NCI-H226 (cell line): ENCODE measurements at regions not wholly inside any gene's neighbourhood (a gene's known extent, or its start where the extent isn't known, plus 50 kb on each side); places are given as distances from the start of the nearest gene placed in this dataset.

Source experiments
- DNase-seq: peaks from one replicate; pipeline ENCODE4 v3.0.0-alpha.2; 2015

DNA sequence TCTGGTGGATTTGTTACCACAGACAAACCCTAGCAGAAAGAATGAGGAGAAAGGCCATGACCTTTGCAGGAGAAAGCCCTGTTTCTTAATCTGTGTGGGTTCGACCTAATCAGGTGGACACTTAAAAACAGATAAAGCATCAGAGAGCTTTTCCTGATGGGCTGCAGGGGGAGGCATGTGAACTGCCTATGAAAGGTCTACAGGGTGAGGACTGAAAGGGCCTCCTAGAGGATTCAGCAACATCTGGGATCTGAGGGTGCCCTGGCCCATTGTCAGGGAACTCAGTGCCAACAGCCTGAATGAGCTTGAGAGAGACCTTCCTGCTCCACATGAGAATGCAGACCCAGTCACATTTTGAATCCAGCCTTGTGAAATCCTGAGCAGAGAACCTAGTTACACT lies 178.8 kb upstream of the DDHD1 start:
- DNase-seq, result no peak

DNA sequence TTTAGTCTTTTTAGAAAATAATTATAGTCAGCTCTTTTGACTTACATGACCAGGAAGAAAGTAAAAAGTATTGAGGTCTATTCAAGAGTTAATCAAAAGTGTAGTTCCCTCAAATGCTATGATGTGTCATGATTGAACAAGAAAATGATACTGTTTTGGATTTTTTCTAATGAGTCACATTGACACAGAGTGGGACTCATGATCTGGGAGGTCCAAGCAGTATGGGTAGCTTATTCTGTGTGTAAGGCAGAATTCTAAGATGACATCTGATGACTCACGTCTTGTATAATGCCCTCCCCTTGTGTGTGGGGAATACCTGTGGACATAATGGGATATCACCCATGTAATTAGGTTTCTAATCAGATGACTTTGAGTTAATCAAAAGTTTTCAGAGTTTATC lies 178.1 kb upstream of the DDHD1 start:
- peak; percentile 64 for DNase-seq

DNA sequence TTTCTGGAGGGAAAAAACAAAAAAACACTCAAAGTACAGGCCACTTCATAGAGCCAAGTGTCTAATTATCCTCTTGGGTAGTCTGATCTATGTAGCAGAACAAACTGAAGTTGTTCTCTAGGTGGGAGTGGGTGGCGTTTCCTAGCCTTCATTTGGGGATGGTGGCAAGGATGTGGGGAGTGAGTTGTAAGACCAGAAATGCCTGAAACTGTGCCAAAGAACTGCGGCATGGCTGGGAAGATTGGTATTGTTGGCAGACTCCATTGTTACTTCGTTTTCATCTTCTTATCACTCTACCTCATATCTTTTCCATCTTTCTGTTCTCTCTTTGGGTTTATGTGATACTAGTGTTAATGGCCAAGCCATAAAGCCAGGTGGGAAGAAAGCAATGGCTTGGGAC lies 177.3 kb upstream of the DDHD1 start:
- peak; percentile 12 for DNase-seq

DNA sequence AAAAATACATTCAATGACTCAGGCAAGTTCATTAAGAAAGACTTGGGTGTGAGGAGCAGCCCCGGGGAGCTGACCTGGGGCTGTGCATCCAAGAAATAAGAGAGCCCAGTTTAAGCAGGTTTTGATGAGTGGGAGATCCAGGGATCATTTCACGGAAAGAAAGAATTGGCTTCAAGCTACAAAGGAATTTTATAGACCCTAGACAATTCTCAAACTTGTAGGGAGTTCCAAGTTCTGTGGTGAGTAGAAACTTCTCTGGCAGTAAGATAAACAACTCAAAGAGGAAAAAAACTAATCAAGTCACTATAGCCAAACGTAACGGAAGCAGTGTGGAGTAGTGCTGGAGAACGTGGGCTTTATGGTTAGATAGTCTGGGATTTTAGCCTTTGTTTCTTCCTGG lies 175.7 kb upstream of the DDHD1 start:
- no peak for DNase-seq

DNA sequence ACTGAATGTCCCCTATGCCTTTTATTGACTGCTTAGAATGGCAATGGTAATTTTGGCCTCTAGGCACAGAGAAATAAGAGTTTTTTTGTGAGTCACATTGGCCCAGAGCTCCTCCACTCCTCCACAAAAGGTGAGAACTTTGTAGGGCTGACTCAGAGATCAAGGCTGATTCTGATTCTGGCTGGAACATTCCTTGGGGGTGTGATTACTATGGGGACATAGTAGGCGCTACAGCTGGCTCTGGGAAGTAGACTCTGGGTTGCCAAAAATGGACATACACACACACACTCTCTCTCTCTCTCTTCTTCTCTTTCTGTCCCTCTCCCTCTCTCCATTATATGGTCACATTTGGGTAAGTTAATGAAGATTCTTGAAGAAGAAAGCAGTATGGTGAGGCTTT lies 174.6 kb upstream of the DDHD1 start:
- peak; percentile 59 for DNase-seq

DNA sequence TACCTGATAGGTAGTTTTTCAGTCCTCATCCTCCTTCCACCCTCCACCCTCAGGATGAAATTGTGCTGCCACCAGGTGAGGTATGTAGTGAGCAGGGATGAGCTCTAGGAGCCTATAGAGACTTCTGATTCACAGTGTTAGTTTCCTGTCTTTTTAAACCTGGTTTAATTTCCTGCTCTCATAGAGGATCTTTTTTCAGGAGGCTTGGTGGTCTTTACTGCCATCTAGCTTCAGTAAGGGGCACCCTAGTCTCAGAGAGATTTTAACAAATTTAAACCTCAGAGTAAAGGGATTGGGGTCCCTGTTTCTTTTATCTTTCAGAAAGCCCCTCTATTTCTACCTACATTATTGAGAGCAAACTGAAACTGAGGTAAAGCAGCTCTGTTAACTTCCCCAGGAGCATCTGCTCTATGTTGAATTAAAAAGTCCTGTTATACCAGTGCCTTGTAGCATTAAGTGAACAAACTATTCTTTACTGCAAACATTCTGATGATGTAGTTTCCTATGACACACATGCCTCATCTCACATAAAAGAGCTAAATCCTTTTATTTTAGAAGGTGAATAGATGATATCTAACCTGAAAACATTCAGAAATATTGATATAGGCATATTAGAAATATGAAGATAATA lies 172.2 kb upstream of the DDHD1 start:
- no peak for DNase-seq

DNA sequence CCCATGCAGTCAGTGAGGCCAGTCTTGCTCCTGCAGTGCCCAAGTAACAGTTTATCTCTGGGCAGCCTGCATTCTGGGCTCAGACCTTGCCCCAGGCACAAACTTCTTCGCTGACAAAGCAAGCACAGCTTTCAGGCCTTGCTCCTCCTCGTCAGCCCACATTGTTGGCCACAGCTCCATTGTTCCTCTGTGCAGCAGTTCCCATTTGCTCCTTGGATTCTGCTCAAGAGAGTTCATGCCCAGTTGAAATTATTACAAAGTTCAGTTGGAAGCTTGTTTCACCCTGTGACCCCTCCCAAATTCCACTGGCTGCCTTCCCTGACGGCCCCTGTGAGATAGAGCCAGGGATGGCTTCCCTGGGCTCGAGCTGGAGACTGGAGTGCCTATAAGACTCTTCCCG lies 163.4 kb upstream of the DDHD1 start:
- DNase-seq, result no peak

DNA sequence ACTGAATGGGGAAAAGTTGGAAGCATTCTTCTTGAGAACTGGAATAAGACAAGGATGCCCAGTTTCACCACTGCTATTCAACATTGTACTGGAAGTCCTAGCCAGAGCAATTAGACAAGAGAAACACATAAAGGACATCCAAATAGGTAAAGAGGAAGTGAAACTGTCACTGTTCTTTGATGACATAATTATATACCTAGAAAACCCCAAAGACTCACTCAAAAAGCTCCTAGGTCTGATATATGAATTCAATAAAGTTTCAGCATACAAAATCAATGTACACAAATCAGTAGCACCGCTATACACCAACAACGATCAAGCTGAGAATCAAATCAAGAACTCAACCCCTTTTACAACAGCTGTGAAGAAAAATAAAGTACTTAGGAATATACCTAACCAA lies 157.3 kb upstream of the DDHD1 start:
- no peak for DNase-seq

DNA sequence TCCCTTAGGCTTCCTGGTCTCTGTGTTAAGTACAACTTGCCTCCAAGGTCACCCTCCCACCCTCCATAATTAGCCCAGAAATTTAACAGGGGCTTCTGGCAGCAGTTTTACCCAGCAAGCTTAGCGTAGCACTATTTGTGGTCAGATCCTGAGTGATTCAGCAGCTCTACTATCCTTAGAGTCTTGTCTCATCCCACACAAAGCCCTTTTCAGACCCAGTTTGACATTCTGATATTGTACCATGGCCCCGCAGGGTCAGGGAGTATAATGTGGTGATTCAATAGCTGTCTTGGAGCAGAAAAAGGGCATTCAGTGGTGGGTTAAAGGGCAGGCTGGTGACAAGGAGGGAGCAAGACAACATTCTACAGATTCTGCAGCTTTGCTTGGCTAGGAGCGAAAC lies 153.8 kb upstream of the DDHD1 start:
- DNase-seq, result peak; percentile 44

DNA sequence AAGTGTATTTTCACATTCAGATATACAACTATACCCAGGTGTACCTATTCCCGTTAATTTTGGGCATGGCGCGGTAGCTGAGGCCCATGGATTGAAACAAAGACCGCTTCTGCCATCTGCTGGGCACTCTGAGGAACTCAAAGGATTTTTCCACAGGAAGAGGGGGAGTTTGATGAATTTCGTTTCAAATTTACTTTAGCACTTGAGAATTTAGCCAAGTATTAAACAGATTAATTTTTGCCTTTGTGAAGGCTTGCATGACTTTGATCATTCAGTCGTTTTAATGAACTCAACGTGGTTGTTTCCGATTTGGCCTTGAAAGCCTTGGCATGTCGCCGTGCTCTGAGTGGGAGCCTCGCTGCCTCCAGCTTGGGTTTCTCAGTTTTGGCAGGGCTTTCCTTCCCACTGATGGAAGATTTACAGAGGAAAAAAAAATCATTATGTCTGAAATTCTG lies 153.2 kb upstream of the DDHD1 start:
- peak; percentile 32 for DNase-seq

DNA sequence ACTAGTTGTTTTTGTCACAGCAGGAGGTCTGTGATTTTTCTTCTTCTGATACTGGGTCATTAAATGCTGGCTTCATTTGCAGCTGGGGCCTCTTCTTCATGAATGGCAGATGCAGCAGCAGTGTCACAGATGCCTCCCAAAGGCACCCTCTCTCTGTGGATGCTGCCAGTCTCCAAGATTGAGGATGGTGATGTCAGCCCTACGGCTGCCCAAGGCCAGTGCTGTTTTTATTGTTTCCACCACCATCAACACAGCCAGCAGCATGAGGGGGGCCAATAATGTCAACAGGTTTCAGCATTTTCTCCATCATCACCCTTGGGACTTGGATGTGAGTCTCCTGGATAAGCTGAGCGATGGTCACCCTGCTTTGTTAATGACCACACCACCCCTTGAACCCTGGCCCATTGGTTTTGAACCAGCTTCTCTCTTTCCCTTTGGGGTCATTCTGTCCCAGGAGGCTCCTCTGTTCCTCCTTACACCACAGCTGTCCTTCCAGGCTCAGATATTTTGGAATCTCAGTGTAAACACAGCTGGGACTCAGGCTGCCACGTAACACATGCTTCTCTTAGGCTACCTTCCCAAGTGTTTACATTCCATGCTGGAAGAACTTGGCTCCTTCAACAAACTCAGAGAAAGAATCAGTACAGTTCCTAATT lies 151.7 kb upstream of the DDHD1 start:
- DNase-seq, result no peak

DNA sequence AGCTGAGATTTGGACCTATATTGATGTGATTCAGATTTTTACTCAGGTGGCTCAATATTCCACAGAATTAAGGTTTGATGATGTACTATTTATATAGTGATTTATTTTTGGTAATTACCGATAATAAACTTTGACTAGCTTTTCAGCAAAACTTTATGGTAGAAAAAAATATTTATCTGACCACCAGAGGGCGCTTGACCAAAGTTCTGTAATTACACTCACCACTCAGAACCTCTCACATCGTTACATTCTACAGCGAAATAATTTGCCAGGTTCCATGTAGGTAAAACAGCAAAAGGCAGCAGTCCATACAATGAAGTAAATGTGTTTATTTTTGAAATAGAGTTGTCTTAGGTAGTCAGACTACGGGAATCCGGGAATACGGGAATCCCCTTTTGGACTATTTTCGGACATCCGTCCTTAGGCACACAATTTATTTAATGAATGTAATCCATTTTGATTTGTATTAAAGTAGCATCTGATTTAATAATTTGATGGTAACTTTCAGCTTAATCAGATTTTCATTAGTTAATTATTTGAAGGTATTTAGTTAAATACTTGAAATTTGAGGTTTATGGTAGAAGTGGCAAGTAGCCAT lies 143.0 kb upstream of the DDHD1 start:
- DNase-seq, result peak; percentile 10

DNA sequence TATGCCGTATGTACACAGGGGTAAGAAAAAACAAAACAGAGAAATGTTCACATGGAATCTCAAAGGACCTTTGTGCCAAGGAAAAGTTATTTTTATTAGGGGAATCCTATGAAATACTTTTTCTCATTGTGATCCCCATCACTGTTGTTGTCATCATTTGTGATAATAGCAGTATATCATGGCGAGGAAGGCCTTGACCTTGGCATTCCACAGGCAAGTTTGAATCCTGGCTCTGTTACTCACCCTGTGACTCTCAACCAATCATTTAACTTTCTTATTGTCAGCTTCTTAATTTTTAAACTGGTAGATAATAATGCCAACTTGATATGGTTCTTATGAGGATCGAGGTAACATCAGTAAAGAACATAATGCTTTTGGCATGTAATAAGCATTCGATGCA lies 142.2 kb upstream of the DDHD1 start:
- DNase-seq, result no peak

DNA sequence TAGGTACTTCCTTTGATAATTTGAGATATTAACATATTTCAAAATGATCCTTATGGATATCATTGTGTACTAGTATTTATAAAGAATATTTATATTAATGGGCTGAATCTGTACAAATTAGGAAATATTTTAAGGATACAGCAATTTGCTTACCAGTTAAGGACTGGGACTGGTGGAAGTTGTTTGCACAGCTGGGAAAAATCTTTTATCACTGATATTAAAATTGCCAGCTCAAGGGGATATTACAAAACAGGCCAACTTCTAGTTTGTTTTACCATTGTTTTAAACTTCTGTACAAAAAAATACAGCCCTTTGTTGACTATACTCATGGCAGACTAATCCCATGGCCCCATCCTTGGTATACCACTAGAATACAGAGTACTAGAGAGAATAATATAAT lies 133.2 kb upstream of the DDHD1 start:
- no peak for DNase-seq

DNA sequence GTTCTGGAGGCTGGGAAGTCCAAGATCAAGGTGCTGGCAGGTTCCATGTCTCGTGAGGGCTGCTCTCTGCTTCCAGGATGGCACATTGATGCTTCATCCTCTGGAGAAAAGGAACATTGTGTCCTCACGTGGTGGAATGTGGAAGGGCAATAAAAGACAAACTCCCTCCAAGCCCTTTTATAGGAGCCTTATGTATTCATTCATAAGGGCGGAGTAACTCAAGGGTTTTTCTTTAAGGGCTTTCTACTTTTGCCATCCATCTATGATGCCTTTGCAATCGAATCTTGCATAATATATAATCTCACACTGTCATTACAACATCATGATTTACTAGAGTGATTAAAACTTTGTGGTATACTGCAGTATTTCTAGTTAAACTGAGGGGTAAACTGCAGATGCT lies 132.7 kb upstream of the DDHD1 start:
- DNase-seq, result no peak

DNA sequence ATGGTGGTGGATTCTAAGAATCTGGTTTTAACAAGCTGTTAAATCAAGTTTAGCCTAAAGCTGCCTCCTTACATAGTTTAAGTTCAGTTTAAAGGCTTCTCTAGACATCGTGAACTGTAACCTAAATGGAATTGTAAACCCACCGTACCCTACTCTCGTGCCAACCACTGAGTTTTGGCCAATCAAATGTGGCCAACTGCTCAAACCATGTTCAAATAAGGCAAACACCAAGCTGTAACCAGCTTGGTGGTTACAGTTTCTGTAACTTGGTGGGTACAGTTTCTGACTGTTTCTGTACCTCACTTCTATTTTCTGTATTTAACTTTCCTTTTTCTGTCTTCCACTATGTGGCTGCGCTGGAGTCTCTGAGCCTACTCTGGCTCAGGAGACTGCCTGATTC lies 131.9 kb upstream of the DDHD1 start:
- DNase-seq, result no peak

DNA sequence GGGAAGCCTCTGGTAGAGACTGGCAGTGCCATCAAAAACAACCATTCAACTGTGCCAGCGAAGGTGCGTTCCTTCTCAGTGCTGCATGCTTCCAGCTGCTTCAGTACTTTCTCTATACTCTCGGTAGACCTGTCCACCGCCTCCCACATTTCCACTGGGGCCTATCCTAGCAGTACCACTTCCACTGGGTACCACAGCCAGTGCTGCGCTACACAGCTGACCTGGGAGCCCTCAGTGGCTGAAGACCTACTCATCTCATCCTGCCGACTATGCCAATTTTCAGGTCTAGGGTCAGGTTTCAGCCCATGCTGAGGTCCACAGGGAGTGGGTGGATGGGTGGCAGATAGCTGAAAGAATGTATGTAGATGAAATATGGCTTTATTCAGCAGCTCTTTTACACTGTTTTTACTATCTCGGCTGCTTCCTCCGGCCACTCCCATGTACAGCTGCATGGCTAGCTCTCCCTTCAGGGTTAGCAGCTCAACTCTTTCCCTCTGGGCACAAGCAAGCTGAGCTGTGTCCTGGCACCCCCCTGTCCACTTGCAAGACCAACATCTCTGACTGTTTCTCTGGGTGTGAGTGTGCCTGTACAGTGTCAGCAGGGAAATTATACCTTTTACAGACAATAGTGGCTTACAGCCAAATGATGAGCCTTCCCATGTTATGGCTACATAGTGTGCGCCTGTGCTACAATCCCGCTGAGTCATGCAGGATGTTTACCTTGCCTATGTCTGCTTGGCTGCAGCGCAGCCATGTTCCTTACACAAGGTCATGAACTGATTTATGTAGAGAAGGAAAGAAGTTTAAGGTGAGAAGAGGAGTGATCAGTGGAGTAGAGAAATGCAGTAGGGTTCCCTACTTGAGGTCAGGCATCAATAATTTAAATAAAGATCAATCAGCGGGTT lies 125.7 kb upstream of the DDHD1 start:
- DNase-seq, result no peak

DNA sequence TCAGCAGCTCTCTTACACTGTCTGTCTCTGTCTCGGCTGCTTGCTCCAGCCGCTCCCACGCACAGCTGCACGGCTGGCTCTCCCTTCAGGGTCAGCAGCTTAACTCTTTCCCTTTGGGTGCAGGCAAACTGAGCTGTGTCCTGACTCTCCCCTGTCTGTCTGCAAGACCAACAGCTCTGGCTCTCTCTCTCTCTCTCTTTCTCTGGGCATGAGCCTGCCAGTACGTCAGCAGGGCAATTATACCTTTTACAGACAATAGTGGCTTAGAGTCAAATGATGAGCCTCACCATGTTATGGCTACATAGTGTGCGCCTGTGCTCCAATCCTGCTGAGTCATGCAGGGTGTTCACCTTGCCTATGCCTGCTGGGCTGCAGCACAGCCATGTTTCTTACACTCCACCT lies 120.5 kb upstream of the DDHD1 start:
- DNase-seq, result no peak

DNA sequence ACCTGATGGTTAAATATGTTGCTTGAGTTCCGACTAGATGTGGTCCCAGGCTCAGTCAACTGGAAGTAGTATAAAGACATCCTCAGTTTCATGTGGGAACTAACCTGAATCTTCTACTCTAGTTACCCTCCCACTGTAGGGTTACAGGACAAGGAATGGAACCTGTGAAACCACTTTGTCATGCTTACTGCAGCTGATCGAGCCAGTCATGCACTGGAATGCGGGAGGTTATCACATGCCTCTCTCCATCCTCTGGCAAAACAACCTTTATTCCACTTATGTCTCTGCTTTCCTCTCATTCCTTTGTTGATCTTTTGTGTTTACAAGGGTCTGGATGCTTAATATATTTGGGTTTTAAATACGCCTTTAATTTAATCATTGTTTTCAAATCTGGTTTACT lies 111.9 kb upstream of the DDHD1 start:
- no peak for DNase-seq

DNA sequence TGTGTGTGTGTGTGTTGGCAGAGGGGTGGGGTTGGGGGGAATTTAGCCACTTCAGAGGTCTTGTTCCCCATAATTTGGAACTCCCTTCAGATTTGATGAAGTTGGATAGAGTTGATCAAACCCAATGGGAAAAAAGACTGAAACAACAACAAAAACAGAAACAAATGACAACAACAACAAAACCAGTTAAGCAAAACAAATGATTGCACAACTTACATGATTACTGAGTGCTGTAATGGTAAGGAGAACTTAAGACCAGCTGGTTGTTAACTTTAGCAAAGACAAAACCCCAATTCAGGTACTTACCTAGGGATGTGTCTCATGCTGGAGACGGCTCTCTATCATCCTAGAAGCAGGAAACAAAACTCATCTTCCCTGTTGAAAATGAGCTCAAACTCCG lies 107.8 kb upstream of the DDHD1 start:
- no peak for DNase-seq

DNA sequence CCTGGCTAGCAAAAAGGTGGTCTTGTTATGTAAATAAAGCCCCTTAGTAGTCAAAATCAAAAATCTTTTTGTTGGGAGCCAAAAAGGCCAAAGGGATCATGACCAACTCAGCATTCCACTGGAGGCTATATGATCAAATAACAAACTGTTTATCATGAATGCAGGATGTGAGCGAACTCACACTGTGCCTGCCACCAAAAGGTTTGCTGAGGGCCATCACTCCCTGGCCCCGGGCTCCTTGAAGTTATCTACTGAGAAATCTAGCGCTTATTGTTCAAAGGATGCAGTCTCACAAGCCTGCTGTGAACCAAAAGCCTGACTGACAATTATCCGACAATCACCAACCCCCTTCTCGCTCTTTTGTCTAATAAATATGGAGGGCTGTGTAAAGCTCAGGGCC lies 107.2 kb upstream of the DDHD1 start:
- no peak for DNase-seq

DNA sequence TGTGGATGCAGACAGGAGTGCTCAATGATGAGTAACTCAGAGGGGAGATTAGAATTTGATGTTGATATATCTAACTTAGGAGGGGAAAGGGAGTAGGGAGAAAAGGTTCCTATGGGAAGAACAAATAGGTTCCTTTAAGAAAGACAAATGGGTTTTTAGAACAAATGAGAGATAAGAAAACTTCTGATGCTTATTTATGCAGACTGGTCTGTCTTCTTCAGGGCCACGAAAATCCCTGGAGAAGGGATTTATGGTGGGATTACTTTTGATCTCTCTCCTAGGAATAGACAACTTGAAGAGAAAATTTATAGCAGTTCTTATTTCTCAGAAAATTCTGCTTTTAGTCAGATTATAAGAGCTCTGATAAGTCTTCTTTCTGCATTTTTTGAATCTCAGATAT lies 99.0 kb upstream of the DDHD1 start:
- no peak for DNase-seq

DNA sequence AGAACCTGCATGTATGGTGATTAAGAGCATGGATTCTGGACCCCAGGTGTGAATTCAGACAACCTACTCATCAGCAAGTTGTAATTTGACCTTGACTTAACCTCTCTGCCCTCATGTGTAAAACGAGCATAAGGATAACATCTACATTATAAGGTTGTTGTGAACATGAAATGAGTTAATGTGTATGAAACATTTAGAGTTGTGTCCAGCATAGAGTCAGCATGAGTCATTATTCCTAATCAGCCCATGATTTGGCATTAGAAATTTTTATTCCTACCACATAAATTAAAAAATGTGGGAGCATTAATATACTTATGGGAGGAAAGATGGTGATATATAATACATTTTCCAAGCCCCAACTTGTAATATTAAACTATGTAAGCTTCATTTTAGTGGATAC lies 95.9 kb upstream of the DDHD1 start:
- peak; percentile 22 for DNase-seq
